K562 (cell line): ENCODE measurements at regions not wholly inside any gene's neighbourhood (a gene's known extent, or its start where the extent isn't known, plus 50 kb on each side); places are given as distances from the start of the nearest gene placed in this dataset.

Experiments
- CEBPB ChIP-seq: fragments of 450-650 bp; IDR thresholded peaks from 2 replicates; pipeline ENCODE4 v1.6.1; 2016; ENCODE audit warnings: missing genetic modification characterization, missing compliant biosample characterization
- HDAC3 ChIP-seq: fragments of 450-650 bp; IDR thresholded peaks from 2 replicates; pipeline ENCODE4 v1.6.1; 2018; ENCODE audit warnings: borderline replicate concordance, mild to moderate bottlenecking, moderate library complexity; ENCODE audit not compliant: partially characterized antibody
- ZFPM2 ChIP-seq: fragments of 250-450 bp; sonication (Bioruptor Pico); IDR thresholded peaks from 2 replicates; pipeline ENCODE4 v1.5.1; 2022; ENCODE audit warnings: mild to moderate bottlenecking
- ZNF124 ChIP-seq: sonication (generic); formaldehyde crosslinking; IDR thresholded peaks from 2 replicates; pipeline ENCODE4 v1.8.1; 2022; ENCODE audit warnings: missing genetic modification reagents
- ZNF76 ChIP-seq: fragments of 250-450 bp; sonication (Bioruptor Pico); IDR thresholded peaks from 2 replicates; pipeline ENCODE4 v1.4.0; 2020; ENCODE audit warnings: mild to moderate bottlenecking, moderate library complexity, borderline replicate concordance
- TF ChIP-seq, protein P1 (sequence below): fragments of 450-650 bp; IDR thresholded peaks from 2 replicates; pipeline ENCODE4 v1.6.1; 2016; ENCODE audit warnings: mild to moderate bottlenecking, moderate library complexity

DNA sequence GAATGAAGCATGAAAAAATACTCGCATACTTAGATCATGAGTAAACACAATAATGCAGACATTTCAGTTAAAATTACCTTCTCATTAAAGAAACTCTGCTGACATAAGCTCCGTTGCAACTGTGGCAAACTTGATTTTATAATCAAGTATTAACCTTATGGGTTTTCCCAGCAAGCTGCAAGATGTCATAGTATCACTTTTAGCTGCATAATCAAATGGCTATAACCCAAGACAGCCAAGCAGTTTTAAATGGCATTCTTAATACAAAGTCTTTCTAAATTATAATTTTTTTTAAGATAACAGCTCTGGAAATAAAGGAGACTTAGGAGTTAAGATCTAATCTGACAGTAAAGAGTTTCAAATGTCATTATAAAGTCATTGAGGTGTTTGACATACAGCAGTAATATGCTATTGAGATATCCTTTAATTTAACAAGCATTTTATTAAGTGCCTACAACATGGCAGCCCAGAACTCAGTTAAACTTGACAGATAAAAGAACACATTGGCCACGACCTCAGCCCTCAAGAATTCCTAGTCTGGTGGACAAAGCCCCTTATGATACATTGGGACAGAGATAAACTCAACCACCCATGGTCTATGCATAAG lies 163.1 kb upstream of the FAT3 start (continued):
- TF ChIP-seq, protein P1, sequence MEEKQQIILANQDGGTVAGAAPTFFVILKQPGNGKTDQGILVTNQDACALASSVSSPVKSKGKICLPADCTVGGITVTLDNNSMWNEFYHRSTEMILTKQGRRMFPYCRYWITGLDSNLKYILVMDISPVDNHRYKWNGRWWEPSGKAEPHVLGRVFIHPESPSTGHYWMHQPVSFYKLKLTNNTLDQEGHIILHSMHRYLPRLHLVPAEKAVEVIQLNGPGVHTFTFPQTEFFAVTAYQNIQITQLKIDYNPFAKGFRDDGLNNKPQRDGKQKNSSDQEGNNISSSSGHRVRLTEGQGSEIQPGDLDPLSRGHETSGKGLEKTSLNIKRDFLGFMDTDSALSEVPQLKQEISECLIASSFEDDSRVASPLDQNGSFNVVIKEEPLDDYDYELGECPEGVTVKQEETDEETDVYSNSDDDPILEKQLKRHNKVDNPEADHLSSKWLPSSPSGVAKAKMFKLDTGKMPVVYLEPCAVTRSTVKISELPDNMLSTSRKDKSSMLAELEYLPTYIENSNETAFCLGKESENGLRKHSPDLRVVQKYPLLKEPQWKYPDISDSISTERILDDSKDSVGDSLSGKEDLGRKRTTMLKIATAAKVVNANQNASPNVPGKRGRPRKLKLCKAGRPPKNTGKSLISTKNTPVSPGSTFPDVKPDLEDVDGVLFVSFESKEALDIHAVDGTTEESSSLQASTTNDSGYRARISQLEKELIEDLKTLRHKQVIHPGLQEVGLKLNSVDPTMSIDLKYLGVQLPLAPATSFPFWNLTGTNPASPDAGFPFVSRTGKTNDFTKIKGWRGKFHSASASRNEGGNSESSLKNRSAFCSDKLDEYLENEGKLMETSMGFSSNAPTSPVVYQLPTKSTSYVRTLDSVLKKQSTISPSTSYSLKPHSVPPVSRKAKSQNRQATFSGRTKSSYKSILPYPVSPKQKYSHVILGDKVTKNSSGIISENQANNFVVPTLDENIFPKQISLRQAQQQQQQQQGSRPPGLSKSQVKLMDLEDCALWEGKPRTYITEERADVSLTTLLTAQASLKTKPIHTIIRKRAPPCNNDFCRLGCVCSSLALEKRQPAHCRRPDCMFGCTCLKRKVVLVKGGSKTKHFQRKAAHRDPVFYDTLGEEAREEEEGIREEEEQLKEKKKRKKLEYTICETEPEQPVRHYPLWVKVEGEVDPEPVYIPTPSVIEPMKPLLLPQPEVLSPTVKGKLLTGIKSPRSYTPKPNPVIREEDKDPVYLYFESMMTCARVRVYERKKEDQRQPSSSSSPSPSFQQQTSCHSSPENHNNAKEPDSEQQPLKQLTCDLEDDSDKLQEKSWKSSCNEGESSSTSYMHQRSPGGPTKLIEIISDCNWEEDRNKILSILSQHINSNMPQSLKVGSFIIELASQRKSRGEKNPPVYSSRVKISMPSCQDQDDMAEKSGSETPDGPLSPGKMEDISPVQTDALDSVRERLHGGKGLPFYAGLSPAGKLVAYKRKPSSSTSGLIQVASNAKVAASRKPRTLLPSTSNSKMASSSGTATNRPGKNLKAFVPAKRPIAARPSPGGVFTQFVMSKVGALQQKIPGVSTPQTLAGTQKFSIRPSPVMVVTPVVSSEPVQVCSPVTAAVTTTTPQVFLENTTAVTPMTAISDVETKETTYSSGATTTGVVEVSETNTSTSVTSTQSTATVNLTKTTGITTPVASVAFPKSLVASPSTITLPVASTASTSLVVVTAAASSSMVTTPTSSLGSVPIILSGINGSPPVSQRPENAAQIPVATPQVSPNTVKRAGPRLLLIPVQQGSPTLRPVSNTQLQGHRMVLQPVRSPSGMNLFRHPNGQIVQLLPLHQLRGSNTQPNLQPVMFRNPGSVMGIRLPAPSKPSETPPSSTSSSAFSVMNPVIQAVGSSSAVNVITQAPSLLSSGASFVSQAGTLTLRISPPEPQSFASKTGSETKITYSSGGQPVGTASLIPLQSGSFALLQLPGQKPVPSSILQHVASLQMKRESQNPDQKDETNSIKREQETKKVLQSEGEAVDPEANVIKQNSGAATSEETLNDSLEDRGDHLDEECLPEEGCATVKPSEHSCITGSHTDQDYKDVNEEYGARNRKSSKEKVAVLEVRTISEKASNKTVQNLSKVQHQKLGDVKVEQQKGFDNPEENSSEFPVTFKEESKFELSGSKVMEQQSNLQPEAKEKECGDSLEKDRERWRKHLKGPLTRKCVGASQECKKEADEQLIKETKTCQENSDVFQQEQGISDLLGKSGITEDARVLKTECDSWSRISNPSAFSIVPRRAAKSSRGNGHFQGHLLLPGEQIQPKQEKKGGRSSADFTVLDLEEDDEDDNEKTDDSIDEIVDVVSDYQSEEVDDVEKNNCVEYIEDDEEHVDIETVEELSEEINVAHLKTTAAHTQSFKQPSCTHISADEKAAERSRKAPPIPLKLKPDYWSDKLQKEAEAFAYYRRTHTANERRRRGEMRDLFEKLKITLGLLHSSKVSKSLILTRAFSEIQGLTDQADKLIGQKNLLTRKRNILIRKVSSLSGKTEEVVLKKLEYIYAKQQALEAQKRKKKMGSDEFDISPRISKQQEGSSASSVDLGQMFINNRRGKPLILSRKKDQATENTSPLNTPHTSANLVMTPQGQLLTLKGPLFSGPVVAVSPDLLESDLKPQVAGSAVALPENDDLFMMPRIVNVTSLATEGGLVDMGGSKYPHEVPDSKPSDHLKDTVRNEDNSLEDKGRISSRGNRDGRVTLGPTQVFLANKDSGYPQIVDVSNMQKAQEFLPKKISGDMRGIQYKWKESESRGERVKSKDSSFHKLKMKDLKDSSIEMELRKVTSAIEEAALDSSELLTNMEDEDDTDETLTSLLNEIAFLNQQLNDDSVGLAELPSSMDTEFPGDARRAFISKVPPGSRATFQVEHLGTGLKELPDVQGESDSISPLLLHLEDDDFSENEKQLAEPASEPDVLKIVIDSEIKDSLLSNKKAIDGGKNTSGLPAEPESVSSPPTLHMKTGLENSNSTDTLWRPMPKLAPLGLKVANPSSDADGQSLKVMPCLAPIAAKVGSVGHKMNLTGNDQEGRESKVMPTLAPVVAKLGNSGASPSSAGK = no peak
- TF ChIP-seq ZNF124 (no peak), CEBPB (tag) (no peak), ZNF76 (CRISPR knock-in tag) (no peak), ZFPM2 (CRISPR knock-in tag) (no peak), HDAC3 (no peak)
